ENCODE measurements at regions not wholly inside any gene's neighbourhood (a gene's known extent, or its start where the extent isn't known, plus 50 kb on each side); places are given as distances from the start of the nearest gene placed in this dataset.

DNA sequence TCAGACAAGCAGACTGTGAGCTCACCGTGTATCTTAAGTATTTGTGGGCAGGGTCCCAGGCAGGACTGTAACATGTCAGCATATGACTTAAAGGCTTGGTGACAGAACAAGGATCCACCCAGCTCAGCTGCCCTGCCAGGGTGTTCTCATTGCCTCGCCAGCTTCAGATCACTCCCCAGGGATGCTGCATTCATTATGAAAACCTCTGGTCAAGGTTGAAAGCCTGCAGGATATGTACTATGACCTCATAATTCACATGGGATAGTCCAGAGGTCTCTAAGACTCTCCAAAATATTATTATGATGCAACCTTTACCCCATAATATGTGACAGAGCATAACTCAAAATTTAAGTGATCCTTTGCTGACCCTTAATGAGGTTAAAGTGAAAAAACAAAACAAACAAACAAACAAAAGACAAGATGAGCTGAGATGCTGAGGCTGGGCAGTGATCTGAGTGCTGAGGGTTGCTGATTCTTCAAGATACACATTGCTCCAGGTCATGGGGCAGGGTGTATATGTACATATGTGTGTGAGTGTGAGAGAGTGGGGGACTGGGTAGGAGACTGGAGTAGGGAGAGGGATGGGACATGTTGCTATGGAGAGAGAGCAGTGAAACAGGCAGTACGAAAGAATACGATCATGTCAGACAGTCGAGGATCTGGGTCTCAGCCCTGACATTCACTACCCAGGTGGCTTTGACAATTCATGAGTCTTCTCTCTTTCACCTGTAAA is 98.8 kb upstream of the DUSP10 start:
- TF ChIP-seq, protein P1, sequence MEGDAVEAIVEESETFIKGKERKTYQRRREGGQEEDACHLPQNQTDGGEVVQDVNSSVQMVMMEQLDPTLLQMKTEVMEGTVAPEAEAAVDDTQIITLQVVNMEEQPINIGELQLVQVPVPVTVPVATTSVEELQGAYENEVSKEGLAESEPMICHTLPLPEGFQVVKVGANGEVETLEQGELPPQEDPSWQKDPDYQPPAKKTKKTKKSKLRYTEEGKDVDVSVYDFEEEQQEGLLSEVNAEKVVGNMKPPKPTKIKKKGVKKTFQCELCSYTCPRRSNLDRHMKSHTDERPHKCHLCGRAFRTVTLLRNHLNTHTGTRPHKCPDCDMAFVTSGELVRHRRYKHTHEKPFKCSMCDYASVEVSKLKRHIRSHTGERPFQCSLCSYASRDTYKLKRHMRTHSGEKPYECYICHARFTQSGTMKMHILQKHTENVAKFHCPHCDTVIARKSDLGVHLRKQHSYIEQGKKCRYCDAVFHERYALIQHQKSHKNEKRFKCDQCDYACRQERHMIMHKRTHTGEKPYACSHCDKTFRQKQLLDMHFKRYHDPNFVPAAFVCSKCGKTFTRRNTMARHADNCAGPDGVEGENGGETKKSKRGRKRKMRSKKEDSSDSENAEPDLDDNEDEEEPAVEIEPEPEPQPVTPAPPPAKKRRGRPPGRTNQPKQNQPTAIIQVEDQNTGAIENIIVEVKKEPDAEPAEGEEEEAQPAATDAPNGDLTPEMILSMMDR (IDR thresholded peaks at IDR 0.05) = no peak
- peak overlapping the region in 1 of 2 donors; percentile 15 for H3K27ac ChIP-seq
- H3K4me3 ChIP-seq = no peak overlapping the region
- no peak for DNase-seq (ENCODE audit: low spot score)

DNA sequence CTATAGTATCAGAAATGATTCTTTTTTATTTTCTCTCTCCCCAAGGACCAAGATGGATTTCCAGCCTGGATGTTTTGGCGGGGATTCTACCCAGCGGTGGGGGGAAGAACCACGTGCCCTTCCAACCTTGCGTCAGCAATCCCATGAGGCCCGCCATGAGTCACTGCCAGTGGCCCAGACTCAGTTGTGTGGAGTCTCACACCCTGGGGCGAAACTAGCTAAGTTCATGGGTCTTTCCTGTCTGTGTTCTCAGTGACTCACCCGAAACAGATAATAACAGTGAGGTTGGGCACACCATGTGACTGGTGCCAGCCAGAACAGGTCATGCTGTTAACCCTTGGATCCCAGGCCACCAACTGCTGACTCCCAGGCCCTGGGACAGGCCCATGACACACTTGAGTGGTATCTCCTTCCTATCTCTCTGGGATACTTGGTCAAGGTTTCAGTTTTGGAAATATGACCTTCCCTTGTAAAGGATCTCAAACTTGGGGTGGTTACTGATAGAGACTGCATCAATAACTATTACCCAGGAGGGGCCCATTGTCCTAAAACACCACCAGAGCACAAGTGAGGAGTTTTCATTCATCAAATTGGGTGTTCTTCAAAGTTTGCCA is 98.0 kb upstream of the DUSP10 start:
- Histone ChIP-seq H3K27ac (peak overlapping the region in 1 of 2 donors; percentile 4), H3K4me3 (no peak overlapping the region)
- no peak for DNase-seq (ENCODE audit: low spot score)
- TF ChIP-seq, protein P1 (IDR thresholded peaks at IDR 0.05) = no peak

DNA sequence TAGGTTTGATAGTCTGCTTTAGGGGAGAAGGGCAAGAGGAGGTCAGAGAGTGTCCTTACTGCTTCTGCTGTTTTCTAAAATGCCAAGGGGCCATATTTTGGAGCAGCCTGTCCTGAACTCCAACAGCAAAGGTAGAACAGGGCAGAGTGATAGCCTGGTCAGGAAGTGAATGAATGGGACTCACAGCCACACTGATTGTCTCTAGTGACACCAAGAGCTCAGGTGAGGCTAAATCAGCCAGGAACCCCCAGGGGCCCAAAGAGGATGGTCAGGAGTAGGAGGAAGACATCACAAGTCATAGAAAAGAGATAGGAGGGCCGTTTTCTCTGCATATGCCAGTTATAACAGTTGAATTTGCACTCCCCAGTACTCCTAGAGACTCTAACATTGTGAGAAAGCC is 97.4 kb upstream of the DUSP10 start:
- TF ChIP-seq, protein P1 (IDR thresholded peaks at IDR 0.05) = no peak
- DNase-seq (ENCODE audit: low spot score) = no peak
- no peak overlapping the region for H3K27ac ChIP-seq
- H3K4me3 ChIP-seq = no peak overlapping the region

DNA sequence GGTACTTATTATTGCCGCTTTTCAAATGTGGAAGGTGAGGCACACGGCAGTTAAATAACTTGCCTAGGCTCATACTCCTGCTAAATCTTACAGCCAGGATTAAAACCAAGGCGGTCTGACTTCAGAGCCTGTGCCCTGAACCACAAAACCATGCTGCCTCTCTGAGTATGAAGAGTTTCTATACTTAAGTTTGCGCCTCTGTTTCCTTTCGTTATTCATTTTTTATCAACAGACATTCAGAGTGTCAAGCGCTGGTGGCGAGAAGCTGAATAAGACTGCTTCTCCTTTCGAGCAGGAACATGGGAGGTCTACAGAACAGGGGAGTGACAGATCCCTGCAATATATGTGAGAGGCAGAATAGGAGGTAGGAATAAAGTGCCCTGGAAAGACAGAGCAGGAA is 96.0 kb upstream of the DUSP10 start:
- Histone ChIP-seq H3K27ac (no peak overlapping the region), H3K4me3 (no peak overlapping the region)
- DNase-seq (ENCODE audit: low spot score) = no peak
- TF ChIP-seq, protein P1 (IDR thresholded peaks at IDR 0.05) = no peak

DNA sequence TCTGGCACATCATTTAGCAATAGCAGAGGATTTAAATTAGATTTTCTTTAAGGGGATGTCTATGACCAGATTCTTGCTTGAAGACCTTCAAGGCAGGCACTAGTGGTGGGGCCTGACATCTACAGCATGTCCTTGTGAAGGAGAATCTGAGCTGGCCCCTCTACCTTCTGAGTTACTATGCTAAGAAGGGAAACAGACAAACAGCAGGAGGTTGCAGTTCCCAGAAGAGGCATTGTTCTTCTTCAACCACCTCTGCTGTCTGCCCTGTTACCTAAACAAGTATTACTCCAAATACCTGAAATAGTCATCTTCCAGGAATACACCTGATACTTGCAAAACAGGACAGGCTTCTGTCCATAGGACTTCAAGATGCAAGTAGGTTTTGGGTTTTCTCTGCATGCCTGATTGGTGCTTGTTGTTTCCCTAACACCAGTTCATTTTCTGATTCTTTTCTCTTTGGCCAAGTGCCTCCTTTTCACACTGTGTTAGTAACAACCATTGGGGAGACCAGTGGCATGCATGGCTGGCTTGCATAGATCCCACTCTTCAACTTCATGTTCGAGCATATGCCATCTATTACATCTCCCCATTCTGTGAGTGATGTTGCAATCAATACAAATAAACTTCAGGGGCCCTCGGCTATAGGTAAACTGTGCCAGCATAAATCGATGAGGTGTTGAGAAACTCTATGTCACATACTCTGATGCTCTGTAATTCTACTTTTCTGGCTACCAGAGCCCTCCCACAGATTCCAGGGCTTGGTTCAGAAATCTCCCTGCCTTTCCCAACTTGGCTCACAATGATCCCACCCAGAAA is 93.0 kb upstream of the DUSP10 start:
- H3K27ac ChIP-seq = no peak overlapping the region
- TF ChIP-seq, protein P1 (IDR thresholded peaks at IDR 0.05) = no peak
- H3K4me3 ChIP-seq = no peak overlapping the region
- DNase-seq (ENCODE audit: low spot score) = no peak

DNA sequence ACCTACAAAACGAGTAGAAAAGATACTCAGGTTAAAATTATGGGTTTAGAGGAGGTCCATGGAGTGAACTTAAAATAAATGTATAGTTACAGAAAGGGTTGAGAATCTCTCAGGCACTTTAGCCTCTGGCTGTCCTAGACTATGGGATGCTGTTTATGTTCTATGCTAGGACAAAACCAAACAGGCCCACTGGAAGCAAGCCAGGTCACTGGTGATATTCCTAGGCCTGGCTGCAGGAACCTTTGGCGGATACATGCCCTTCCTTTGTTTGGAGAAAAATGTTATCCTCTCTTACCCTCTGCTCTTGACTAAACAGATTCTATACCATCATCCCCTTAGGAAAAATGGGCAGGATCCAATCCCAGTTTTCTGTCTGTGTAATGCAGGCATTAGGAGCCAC is 90.7 kb upstream of the DUSP10 start:
- TF ChIP-seq, protein P1 (IDR thresholded peaks at IDR 0.05) = no peak
- Histone ChIP-seq H3K4me3 (no peak overlapping the region), H3K27ac (no peak overlapping the region)
- no peak for DNase-seq (ENCODE audit: low spot score)

All from coronary artery (tissue), 2 donors.